B cell (primary cell): ENCODE measurements at regions not wholly inside any gene's neighbourhood (a gene's known extent, or its start where the extent isn't known, plus 50 kb on each side); places are given as distances from the start of the nearest gene placed in this dataset.

Experiments used
- CTCF ChIP-seq: fragments of 200-600 bp; IDR thresholded peaks from one replicate; pipeline ENCODE4 v1.8.0; 2022; ENCODE audit warnings: antibody characterized with exemption, mild to moderate bottlenecking
- EZH2 ChIP-seq: IDR thresholded peaks from 2 replicates; pipeline ENCODE4 v1.6.1; 2012; ENCODE audit warnings: borderline replicate concordance, low read depth, mild to moderate bottlenecking, moderate library complexity, low read length; ENCODE audit not compliant: insufficient read depth, poor library complexity, severe bottlenecking

GRCh38 chr1:56360021-56360420 lies 219.3 kb downstream of the PLPP3 start:
- TF ChIP-seq EZH2 (no peak), CTCF (no peak)
